Adrenal gland (tissue), 5 donors: ENCODE measurements at regions not wholly inside any gene's neighbourhood (a gene's known extent, or its start where the extent isn't known, plus 50 kb on each side); places are given as distances from the start of the nearest gene placed in this dataset.

ENCODE experiments used
- POLR2A ChIP-seq, 2 donors: fragments of 450-650 bp; IDR thresholded peaks; one replicate each; pipeline ENCODE4 v1.6.1; 2017; ENCODE audit warnings: antibody characterized with exemption in 2 of 2, mild to moderate bottlenecking in 2 of 2, moderate library complexity in 1 of 2
- TF ChIP-seq, protein P1 (sequence below), 6 experiments: fragments of 450-650 bp in 4 of 6; fragments of 200-600 bp in 2 of 6; sonication (generic) in 1 of 6; IDR thresholded peaks; 1 replicate in 5 of 6; 2 replicates in 1 of 6; pipeline versions ENCODE4 v1.5.1 to v1.8.0; 2016 to 2021; ENCODE audit warnings: antibody characterized with exemption in 6 of 6, mild to moderate bottlenecking in 2 of 6, moderate library complexity in 1 of 6
- donor health status: DM: no; HTN: no; CAD: no.

DNA sequence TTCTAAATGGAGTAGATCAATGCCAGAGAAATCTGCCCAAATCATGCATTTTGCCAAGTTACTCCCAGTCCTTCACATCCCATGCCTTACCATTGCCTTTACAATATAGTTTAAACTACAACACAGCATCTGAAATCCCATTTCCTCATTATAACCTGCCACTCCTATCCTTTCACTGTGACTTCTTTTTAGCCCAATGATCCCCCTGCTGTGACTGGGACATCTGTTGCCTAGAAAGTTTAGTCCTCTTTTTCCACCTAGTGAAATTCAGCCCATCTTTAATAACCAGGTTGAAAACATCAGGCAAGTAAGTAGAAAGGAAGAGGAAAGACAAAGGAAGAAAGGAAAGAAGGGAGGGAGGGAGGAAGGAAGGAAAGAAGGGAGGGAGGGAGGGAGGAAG, 627.9 kb upstream of the ZNF385D start:
- TF ChIP-seq, protein P1, sequence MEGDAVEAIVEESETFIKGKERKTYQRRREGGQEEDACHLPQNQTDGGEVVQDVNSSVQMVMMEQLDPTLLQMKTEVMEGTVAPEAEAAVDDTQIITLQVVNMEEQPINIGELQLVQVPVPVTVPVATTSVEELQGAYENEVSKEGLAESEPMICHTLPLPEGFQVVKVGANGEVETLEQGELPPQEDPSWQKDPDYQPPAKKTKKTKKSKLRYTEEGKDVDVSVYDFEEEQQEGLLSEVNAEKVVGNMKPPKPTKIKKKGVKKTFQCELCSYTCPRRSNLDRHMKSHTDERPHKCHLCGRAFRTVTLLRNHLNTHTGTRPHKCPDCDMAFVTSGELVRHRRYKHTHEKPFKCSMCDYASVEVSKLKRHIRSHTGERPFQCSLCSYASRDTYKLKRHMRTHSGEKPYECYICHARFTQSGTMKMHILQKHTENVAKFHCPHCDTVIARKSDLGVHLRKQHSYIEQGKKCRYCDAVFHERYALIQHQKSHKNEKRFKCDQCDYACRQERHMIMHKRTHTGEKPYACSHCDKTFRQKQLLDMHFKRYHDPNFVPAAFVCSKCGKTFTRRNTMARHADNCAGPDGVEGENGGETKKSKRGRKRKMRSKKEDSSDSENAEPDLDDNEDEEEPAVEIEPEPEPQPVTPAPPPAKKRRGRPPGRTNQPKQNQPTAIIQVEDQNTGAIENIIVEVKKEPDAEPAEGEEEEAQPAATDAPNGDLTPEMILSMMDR (IDR thresholded peaks at IDR 0.05) = no peak
- no peak for TF ChIP-seq POLR2A (IDR thresholded peaks at IDR 0.05)
